Ovary (tissue), 7 donors: ENCODE measurements at regions not wholly inside any gene's neighbourhood (a gene's known extent, or its start where the extent isn't known, plus 50 kb on each side); places are given as distances from the start of the nearest gene placed in this dataset.

Source experiments
- DNase-seq, 5 donors: peaks; one replicate each; pipeline ENCODE4 v3.0.0-alpha.2; 2019 to 2020
- H3K27ac ChIP-seq, 2 donors: fragments of 200-600 bp; one replicate each; pipeline versions ENCODE4 v1.5.1 to v1.8.0; 2019 to 2022
- H3K27me3 ChIP-seq: fragments of 200-600 bp; one replicate; pipeline ENCODE4 v1.8.0; 2022
- H3K36me3 ChIP-seq: fragments of 200-600 bp; sonication (generic); one replicate; pipeline ENCODE4 v1.5.1; 2019
- H3K4me1 ChIP-seq: one replicate; pipeline ENCODE4 v1.8.1; 2013; ENCODE audit warnings: mild to moderate bottlenecking, moderate library complexity; ENCODE audit not compliant: insufficient read depth
- H3K4me3 ChIP-seq: fragments of 200-600 bp; sonication (generic); one replicate; pipeline ENCODE4 v1.5.1; 2017
- H3K9me3 ChIP-seq, 2 donors: fragments of 200-600 bp in 1 of 2; sonication (generic) in 1 of 2; one replicate each; pipeline versions ENCODE4 v1.5.1 to v1.8.1; 2013 to 2019; ENCODE audit warnings: mild to moderate bottlenecking in 1 of 2, moderate library complexity in 1 of 2
- EP300 ChIP-seq: sonication (generic); formaldehyde crosslinking; IDR thresholded peaks from one replicate; pipeline ENCODE4 v1.6.1; 2017; ENCODE audit warnings: antibody characterized with exemption
- POLR2A ChIP-seq: fragments of 450-650 bp; IDR thresholded peaks from one replicate; pipeline ENCODE4 v1.6.1; 2017; ENCODE audit warnings: antibody characterized with exemption, mild to moderate bottlenecking, moderate library complexity
- WGBS, 3 donors: extraction: QIAGEN DNeasy Blood & Tissue Kit in 1 of 3; methylation state at CpG; one replicate each; pipeline versions ENCODE4 v1.1.5 to v1.1.7; 2013 to 2017; 5-methylcytosine and 5-hydroxymethylcytosine counted together
- intact Hi-C, 4 donors: fragments of 100-400 bp; cut with DNase I; formaldehyde crosslinking; loops; one replicate each; pipeline versions ENCODE4 v1.11.0 to v1.15.1; 2022 to 2023
- TF ChIP-seq, protein P1 (sequence below), 3 donors: fragments of 450-650 bp in 2 of 3; fragments of 200-600 bp in 1 of 3; IDR thresholded peaks; one replicate each; pipeline versions ENCODE4 v1.5.1 to v1.8.0; 2016 to 2022; ENCODE audit warnings: antibody characterized with exemption in 3 of 3, mild to moderate bottlenecking in 1 of 3
- donor health status: DM: no; HTN: no; CAD: no; lungs with moderate emphysema.
- donor health status: DM: no; HTN: no; CAD: no.
- donor health status: Bipolar disorder and iron deficiency.
- donor health status: DM: no; HTN: no; CAD: no.
- donor health status: DM: yes; HTN: yes; CAD: no.

DNA sequence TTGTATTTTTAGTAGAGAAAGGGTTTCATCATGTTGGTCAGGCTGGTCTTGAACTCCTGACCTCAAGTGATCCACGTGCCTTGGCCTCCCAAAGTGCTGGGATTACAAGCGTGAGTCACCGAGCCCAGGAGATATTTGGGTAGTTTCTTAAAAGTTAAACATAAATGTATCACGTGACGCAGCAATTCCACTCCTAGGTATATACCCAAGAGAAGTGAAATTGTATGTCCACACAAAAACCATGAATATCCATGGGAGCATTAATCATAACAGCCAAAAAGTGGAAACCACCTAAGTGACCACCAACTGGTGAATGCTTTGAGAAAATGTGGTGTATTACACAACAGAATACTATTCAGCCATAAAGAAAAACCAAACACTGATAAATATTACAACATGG lies 164.8 kb downstream of the MRPL14 start:
- H3K4me1 ChIP-seq, result no peaks in the 10 kb centered on the region
- H3K9me3 ChIP-seq, result no peaks in the 10 kb centered on the region
- intact Hi-C loops, result no loop called here
- H3K36me3 ChIP-seq, result no peaks in the 10 kb centered on the region
- TF ChIP-seq EP300, result no peak
- 90 to 91% (median 90%) methylated on average over 5 of the region's 5 CpGs for WGBS, 3 donors
- DNase-seq, result no peak
- H3K27me3 ChIP-seq, result no peaks in the 10 kb centered on the region
- H3K4me3 ChIP-seq, result no peak overlapping the region
- no peak overlapping the region for H3K27ac ChIP-seq

DNA sequence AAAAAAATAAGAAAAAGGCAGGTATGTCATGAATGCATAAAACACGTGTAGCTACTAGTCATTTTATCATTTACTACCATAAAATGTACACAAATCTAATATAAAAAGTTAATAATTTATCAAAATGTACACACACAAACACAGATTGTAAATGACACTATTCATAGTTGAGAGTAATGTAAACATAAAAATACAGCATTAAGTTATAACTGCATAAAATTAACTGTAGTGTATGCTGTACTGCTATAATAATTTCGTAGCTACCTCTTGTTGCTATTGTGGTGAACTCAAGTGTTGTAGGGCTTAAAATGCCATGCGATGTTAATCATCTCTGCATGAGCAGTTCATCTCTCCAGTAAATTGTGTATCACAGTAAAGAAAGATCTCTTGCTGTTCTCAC lies 170.0 kb downstream of the MRPL14 start:
- Histone ChIP-seq H3K27ac (no peak overlapping the region), H3K4me1 (peaks cover 5% of the 10 kb centered on the region), H3K9me3 (no peaks in the 10 kb centered on the region), H3K4me3 (no peak overlapping the region), H3K27me3 (no peaks in the 10 kb centered on the region), H3K36me3 (no peaks in the 10 kb centered on the region)
- no peak for DNase-seq
- WGBS, 3 donors, result 75 to 93% (median 90%) methylated on average over 3 of the region's 3 CpGs
- intact Hi-C loops, result no loop called here
- TF ChIP-seq, protein P1, sequence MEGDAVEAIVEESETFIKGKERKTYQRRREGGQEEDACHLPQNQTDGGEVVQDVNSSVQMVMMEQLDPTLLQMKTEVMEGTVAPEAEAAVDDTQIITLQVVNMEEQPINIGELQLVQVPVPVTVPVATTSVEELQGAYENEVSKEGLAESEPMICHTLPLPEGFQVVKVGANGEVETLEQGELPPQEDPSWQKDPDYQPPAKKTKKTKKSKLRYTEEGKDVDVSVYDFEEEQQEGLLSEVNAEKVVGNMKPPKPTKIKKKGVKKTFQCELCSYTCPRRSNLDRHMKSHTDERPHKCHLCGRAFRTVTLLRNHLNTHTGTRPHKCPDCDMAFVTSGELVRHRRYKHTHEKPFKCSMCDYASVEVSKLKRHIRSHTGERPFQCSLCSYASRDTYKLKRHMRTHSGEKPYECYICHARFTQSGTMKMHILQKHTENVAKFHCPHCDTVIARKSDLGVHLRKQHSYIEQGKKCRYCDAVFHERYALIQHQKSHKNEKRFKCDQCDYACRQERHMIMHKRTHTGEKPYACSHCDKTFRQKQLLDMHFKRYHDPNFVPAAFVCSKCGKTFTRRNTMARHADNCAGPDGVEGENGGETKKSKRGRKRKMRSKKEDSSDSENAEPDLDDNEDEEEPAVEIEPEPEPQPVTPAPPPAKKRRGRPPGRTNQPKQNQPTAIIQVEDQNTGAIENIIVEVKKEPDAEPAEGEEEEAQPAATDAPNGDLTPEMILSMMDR (IDR thresholded peaks at IDR 0.05), result no peak
- TF ChIP-seq EP300 (no peak), POLR2A (no peak)

DNA sequence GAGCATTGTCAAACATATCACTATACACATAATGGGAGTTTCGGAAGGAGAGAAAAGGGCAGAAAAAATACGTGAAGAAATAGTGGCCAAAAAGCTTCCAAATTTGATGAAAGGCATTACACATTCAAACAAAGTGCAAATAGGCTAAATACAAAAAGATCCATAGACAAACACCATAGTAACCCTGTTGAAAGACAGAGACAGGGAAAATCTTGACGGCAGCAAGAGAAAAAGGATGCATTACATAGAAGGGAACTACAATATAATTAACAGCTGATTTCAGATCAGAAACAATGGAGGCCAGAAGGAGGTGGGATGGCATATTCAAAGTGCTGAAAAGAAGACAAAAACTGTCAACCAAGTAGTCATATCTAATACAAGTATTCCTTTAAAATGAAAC lies 170.8 kb downstream of the MRPL14 start:
- 94 to 98% (median 97%) methylated on average over 3 of the region's 3 CpGs for WGBS, 3 donors
- Histone ChIP-seq H3K9me3 (no peaks in the 10 kb centered on the region), H3K27me3 (no peaks in the 10 kb centered on the region), H3K4me1 (peaks cover 5% of the 10 kb centered on the region), H3K36me3 (no peaks in the 10 kb centered on the region), H3K4me3 (no peak overlapping the region), H3K27ac (no peak overlapping the region)
- intact Hi-C loops, result no loop called here
- TF ChIP-seq POLR2A, result no peak
- no peak for TF ChIP-seq EP300
- no peak for DNase-seq

DNA sequence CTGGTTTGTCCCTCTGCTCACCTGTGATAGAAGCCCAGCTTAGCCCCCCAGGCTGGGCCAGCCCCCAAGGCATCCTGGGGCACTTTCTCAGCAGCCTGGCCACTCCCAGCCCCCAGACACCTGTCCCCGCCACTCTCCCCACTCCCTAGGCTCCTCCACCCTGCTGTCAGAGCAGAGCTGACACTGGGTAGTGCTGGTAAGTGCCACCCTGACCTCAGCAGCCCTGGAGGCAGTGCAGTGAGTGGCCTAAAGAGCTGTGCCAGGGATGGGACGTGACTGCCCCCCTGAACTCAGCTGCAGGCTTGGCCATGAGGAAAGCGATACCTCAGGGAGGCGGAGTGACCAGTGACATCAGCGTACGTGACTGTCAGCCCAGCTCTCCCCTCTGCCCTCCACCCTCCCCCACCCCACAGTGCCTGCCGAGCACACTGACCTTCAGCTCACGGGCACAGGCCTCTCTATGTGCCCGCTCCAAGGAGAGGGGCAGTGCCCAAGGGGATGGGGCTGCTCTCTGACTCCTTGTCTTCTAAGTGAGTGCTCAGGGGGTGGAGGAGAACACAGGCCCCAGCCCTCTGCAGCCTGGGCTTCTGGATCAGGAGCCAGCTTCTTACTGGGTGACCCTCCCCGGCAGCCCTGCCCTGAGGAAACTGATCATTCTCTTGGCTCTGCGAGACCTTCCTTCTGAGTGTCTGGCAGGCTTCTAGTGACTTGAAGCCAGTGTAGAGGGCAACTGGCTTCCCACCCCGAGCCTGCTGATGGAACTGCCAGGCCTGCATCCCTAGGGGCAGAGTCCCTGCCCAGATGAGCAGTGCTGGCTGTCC lies 172.7 kb downstream of the MRPL14 start:
- no peaks in the 10 kb centered on the region for H3K9me3 ChIP-seq
- peaks cover 5% of the 10 kb centered on the region for H3K4me1 ChIP-seq
- 89 to 97% (median 90%) methylated on average over 10 to 12 of the region's 12 CpGs for WGBS, 3 donors
- peak in 1 of 5 donors; percentile 25 for DNase-seq
- H3K27ac ChIP-seq, result no peak overlapping the region
- intact Hi-C loops, result no loop called here
- H3K27me3 ChIP-seq, result no peaks in the 10 kb centered on the region
- H3K36me3 ChIP-seq, result no peaks in the 10 kb centered on the region
- TF ChIP-seq EP300 (no peak), POLR2A (no peak)
- TF ChIP-seq, protein P1 (IDR thresholded peaks at IDR 0.05), result no peak
- no peak overlapping the region for H3K4me3 ChIP-seq

DNA sequence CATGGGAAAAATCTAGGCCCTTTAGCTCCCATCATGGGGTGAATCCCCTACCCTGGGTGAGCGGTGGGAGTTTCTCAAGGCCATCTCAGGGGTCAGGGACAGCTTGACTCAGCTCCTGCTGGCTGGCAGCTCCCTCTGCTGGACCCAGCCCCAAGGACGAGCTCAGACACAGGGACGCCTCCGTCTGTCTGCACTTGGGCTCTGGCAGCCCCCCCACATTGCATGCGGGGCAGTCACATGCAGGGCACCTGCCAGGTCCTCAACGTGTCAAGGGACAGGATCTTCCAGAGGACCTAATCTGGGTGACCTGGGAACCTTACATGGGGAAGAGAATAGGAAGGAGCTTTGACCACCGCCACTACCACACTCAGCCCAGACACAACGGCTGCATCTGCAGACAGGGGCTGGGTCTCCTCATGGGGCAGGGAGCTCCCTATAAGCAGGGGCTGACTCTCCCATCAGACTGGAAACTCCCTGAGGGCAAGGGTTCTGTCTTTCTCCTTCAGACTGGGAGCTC lies 173.4 kb downstream of the MRPL14 start:
- TF ChIP-seq POLR2A (no peak), EP300 (no peak)
- TF ChIP-seq, protein P1 (IDR thresholded peaks at IDR 0.05), result no peak
- intact Hi-C loops, result no loop called here
- WGBS, 3 donors, result 17 to 30% (median 19%) methylated on average over 8 of the region's 8 CpGs

More for the DNA sequence above, 173.4 kb downstream of the MRPL14 start:
- Histone ChIP-seq H3K36me3 (no peaks in the 10 kb centered on the region), H3K4me1 (peaks cover 5% of the 10 kb centered on the region), H3K9me3 (no peaks in the 10 kb centered on the region), H3K4me3 (no peak overlapping the region), H3K27ac (no peak overlapping the region), H3K27me3 (no peaks in the 10 kb centered on the region)
- peak in 3 of 5 donors; percentile 36 to 54 (median 40) for DNase-seq
